Liver (tissue), 7 donors: ENCODE measurements at regions not wholly inside any gene's neighbourhood (a gene's known extent, or its start where the extent isn't known, plus 50 kb on each side); places are given as distances from the start of the nearest gene placed in this dataset.

Source experiments
- DNase-seq: peaks from one replicate; pipeline ENCODE4 v3.0.0-alpha.2; 2017; ENCODE audit warnings: low spot score
- H3K27ac ChIP-seq, 2 donors: one replicate each; pipeline ENCODE4 v1.7.0; 2013; ENCODE audit warnings: inconsistent platforms in 2 of 2, low read length in 2 of 2, control low read depth in 1 of 2, low read depth in 1 of 2, mild to moderate bottlenecking in 1 of 2
- H3K27me3 ChIP-seq, 4 donors: one replicate each; pipeline versions ENCODE4 v1.6.1 to v1.7.0; 2013; ENCODE audit warnings: low read length in 3 of 4, inconsistent platforms in 1 of 4, mild to moderate bottlenecking in 1 of 4, moderate library complexity in 1 of 4; ENCODE audit not compliant: control insufficient read depth in 4 of 4, insufficient read depth in 4 of 4
- H3K36me3 ChIP-seq, 4 donors: one replicate each; pipeline versions ENCODE4 v1.6.1 to v1.7.0; 2013; ENCODE audit warnings: low read length in 3 of 4, mild to moderate bottlenecking in 3 of 4, low read depth in 1 of 4, moderate library complexity in 1 of 4; ENCODE audit not compliant: control insufficient read depth in 4 of 4, insufficient read depth in 3 of 4
- H3K4me1 ChIP-seq, 4 donors: one replicate each; pipeline versions ENCODE4 v1.6.1 to v1.7.0; 2013; ENCODE audit warnings: low read length in 3 of 4, mild to moderate bottlenecking in 3 of 4, moderate library complexity in 1 of 4; ENCODE audit not compliant: control insufficient read depth in 4 of 4, insufficient read depth in 4 of 4
- H3K4me3 ChIP-seq, 3 donors: one replicate each; pipeline versions ENCODE4 v1.6.1 to v1.7.0; 2013; ENCODE audit warnings: low read length in 3 of 3, control low read depth in 1 of 3, low read depth in 1 of 3, mild to moderate bottlenecking in 1 of 3
- H3K9ac ChIP-seq, 2 donors: one replicate each; pipeline ENCODE4 v1.7.0; 2013; ENCODE audit warnings: low read length in 2 of 2, mild to moderate bottlenecking in 2 of 2, moderate library complexity in 2 of 2, control low read depth in 1 of 2, low read depth in 1 of 2
- H3K9me3 ChIP-seq, 4 donors: one replicate each; pipeline versions ENCODE4 v1.6.1 to v1.7.0; 2013; ENCODE audit warnings: low read length in 3 of 4; ENCODE audit not compliant: control insufficient read depth in 4 of 4
- ATF3 ChIP-seq: IDR thresholded peaks from 2 replicates; pipeline ENCODE4 v1.6.1; 2016; ENCODE audit warnings: antibody characterized with exemption
- EGR1 ChIP-seq, 2 donors: IDR thresholded peaks; 2 replicates each; pipeline ENCODE4 v1.6.1; 2016 to 2018; ENCODE audit warnings: antibody characterized with exemption in 2 of 2, low read depth in 2 of 2
- FOXA1 ChIP-seq: IDR thresholded peaks from 2 replicates; pipeline ENCODE4 v1.6.1; 2016; ENCODE audit warnings: antibody characterized with exemption
- FOXA2 ChIP-seq: IDR thresholded peaks from 2 replicates; pipeline ENCODE4 v1.6.1; 2016; ENCODE audit warnings: antibody characterized with exemption
- GABPA ChIP-seq, 2 donors: IDR thresholded peaks in 1 of 2; conservative IDR thresholded peaks in 1 of 2; 2 replicates each; pipeline ENCODE4 v1.6.1; 2016; ENCODE audit warnings: antibody characterized with exemption in 2 of 2, mild to moderate bottlenecking in 1 of 2, moderate library complexity in 1 of 2
- HNF4A ChIP-seq, 2 donors: conservative IDR thresholded peaks; 2 replicates each; pipeline ENCODE4 v1.6.1; 2016; ENCODE audit warnings: antibody characterized with exemption in 2 of 2, mild to moderate bottlenecking in 2 of 2
- JUND ChIP-seq, 2 donors: IDR thresholded peaks; 2 replicates each; pipeline ENCODE4 v1.6.1; 2016; ENCODE audit warnings: antibody characterized with exemption in 2 of 2
- NR2F2 ChIP-seq: IDR thresholded peaks from 2 replicates; pipeline ENCODE4 v1.6.1; 2016; ENCODE audit warnings: antibody characterized with exemption
- RAD21 ChIP-seq, 2 donors: IDR thresholded peaks; 2 replicates each; pipeline ENCODE4 v1.6.1; 2016; ENCODE audit warnings: antibody characterized with exemption in 2 of 2, mild to moderate bottlenecking in 2 of 2
- YY1 ChIP-seq: IDR thresholded peaks from 2 replicates; pipeline ENCODE4 v1.6.1; 2016; ENCODE audit warnings: antibody characterized with exemption, mild to moderate bottlenecking
- WGBS: extraction: QIAGEN DNeasy Blood & Tissue Kit; methylation state at CpG from one replicate; pipeline ENCODE4 v1.1.7; 2013; 5-methylcytosine and 5-hydroxymethylcytosine counted together
- TF ChIP-seq, protein P1 (sequence below): IDR thresholded peaks from 2 replicates; pipeline ENCODE4 v1.6.1; 2016; ENCODE audit warnings: antibody characterized with exemption
- TF ChIP-seq, protein P2 (sequence below): IDR thresholded peaks from 2 replicates; pipeline ENCODE4 v1.6.1; 2016; ENCODE audit warnings: antibody characterized with exemption
- donor health status: healthy.
- donor health status: healthy.
- donor health status: healthy.
- donor health status: healthy.

DNA sequence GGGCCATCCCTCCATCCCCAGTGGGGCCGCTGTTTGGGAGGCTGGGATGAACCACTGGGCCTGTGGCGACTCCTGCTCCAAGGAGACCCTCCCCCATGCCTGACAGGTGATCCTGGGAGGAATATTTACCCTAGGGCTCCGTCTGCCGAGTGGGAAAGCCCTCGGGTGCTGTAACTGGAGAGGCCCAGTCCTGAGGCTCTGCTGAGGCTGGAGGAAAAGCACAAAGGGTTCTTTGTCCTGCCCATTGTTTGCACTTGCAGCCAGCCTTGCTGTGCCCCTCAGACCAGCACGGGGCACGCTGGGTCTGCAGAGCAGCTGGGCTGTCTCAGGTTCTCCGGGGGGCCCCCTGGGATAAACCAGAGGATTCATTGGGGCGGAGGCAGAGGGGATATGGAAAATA lies 321.1 kb downstream of the MN1 start:
- DNase-seq: no peak
- no peak overlapping the region for H3K9ac ChIP-seq
- H3K27me3 ChIP-seq: no peaks in the 10 kb centered on the region
- H3K36me3 ChIP-seq: no peaks in the 10 kb centered on the region
- H3K4me1 ChIP-seq: peaks cover 0 to 11% (median 5%) of the 10 kb centered on the region in 4 donors
- H3K4me3 ChIP-seq: no peak overlapping the region
- no peak for TF ChIP-seq EGR1 (IDR thresholded peaks at IDR 0.05; ENCODE audit: low read depth in 2 of 2)
- no peak for TF ChIP-seq JUND (IDR thresholded peaks at IDR 0.05)
- no peak for TF ChIP-seq RAD21 (IDR thresholded peaks at IDR 0.05)
- TF ChIP-seq ATF3: no peak
- TF ChIP-seq YY1: no peak
- TF ChIP-seq GABPA (IDR thresholded peaks at IDR 0.05 in 1 of 2, conservative IDR thresholded peaks at IDR 0.05 in 1 of 2): no peak
- no peak for TF ChIP-seq NR2F2
- H3K27ac ChIP-seq: no peak overlapping the region
- no peaks in the 10 kb centered on the region for H3K9me3 ChIP-seq
- WGBS: 62% methylated on average over 9 of the region's 9 CpGs

DNA sequence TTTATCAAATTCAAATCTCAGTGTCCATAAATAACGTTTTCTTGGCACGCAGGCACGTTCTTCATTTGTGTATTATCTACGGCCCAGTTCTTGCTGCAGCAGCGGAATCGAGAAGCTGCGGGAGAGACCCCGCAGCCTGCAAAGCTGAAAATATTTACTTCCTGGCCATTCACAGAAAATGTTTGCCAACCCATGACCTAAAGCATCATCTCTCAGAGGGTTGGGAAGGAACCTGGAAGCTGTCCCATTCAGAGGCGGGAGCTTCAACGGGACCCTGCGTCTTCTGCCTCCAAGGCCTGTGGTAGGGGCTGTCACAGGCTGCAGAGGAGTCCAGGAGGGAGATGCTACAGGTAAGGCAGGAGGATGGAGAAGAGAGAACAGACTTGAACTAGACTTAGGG lies 319.2 kb downstream of the MN1 start:
- TF ChIP-seq HNF4A (conservative IDR thresholded peaks at IDR 0.05) (no peak), FOXA2 (no peak), ATF3 (no peak), FOXA1 (no peak)
- TF ChIP-seq, protein P1, sequence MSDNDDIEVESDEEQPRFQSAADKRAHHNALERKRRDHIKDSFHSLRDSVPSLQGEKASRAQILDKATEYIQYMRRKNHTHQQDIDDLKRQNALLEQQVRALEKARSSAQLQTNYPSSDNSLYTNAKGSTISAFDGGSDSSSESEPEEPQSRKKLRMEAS: no peak
- TF ChIP-seq, protein P2, sequence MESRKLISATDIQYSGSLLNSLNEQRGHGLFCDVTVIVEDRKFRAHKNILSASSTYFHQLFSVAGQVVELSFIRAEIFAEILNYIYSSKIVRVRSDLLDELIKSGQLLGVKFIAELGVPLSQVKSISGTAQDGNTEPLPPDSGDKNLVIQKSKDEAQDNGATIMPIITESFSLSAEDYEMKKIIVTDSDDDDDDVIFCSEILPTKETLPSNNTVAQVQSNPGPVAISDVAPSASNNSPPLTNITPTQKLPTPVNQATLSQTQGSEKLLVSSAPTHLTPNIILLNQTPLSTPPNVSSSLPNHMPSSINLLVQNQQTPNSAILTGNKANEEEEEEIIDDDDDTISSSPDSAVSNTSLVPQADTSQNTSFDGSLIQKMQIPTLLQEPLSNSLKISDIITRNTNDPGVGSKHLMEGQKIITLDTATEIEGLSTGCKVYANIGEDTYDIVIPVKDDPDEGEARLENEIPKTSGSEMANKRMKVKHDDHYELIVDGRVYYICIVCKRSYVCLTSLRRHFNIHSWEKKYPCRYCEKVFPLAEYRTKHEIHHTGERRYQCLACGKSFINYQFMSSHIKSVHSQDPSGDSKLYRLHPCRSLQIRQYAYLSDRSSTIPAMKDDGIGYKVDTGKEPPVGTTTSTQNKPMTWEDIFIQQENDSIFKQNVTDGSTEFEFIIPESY: no peak
- H3K36me3 ChIP-seq: no peaks in the 10 kb centered on the region
- 62% methylated on average over 11 of the region's 11 CpGs for WGBS
- peaks cover 0 to 2% (median 0%) of the 10 kb centered on the region in 4 donors for H3K4me1 ChIP-seq
- no peaks in the 10 kb centered on the region for H3K27me3 ChIP-seq
- H3K27ac ChIP-seq: no peak overlapping the region
- H3K4me3 ChIP-seq: no peak overlapping the region
- no peak for DNase-seq
- no peak overlapping the region for H3K9ac ChIP-seq
- H3K9me3 ChIP-seq: no peaks in the 10 kb centered on the region

GRCh38 chr22:27483095-27483785 lies 318.3 kb downstream of the MN1 start:
- DNase-seq: no peak
- WGBS: 83% methylated on average over 12 of the region's 12 CpGs
- no peak for TF ChIP-seq FOXA1
- TF ChIP-seq YY1: no peak

More at GRCh38 chr22:27483095-27483785, 318.3 kb downstream of the MN1 start:
- H3K36me3 ChIP-seq: no peaks in the 10 kb centered on the region
- no peak overlapping the region for H3K4me3 ChIP-seq
- H3K9me3 ChIP-seq: no peaks in the 10 kb centered on the region
- H3K27ac ChIP-seq: no peak overlapping the region
- H3K27me3 ChIP-seq: no peaks in the 10 kb centered on the region
- H3K9ac ChIP-seq: no peak overlapping the region
- H3K4me1 ChIP-seq: peaks cover 0 to 5% (median 0%) of the 10 kb centered on the region in 4 donors
